ENCODE measurements at regions not wholly inside any gene's neighbourhood (a gene's known extent, or its start where the extent isn't known, plus 50 kb on each side); places are given as distances from the start of the nearest gene placed in this dataset.
A peak's percentile ranks its signal among the peaks of the same experiment; 100 is the strongest.

GRCh38 chr15:62624547-62625378 is 417.8 kb upstream of the TPM1 start:
- DNase-seq (ENCODE audit: low read depth, low spot score): peak; percentile 56
- no peak overlapping the region for H3K4me3 ChIP-seq (ENCODE audit: low read depth, low read length)
- in situ Hi-C loops (cut with HindIII; ENCODE audit: low sequenced_read_pairs): no loop called here
- no peak for TF ChIP-seq CTCF (IDR thresholded peaks at IDR 0.05; ENCODE audit: low read depth, low read length)

- in situ Hi-C loops (cut with HindIII; ENCODE audit: low sequenced_read_pairs): no loop called here
- H3K4me3 ChIP-seq (ENCODE audit: low read depth, low read length): no peak overlapping the region
- TF ChIP-seq CTCF (IDR thresholded peaks at IDR 0.05; ENCODE audit: low read depth, low read length): no peak
- no peak for DNase-seq (ENCODE audit: low read depth, low spot score)
Observed at GRCh38 chr15:62625429-62626033, 417.0 kb upstream of the TPM1 start.

- in situ Hi-C loops (cut with HindIII; ENCODE audit: low sequenced_read_pairs): no loop called here
- no peak for DNase-seq (ENCODE audit: low read depth, low spot score)
- TF ChIP-seq CTCF (IDR thresholded peaks at IDR 0.05; ENCODE audit: low read depth, low read length): no peak
- H3K4me3 ChIP-seq (ENCODE audit: low read depth, low read length): no peak overlapping the region
Observed at GRCh38 chr15:62626903-62627302, 415.6 kb upstream of the TPM1 start.

GRCh38 chr15:62631076-62631724 is 411.3 kb upstream of the TPM1 start:
- no peak for DNase-seq (ENCODE audit: low read depth, low spot score)
- in situ Hi-C loops (cut with HindIII; ENCODE audit: low sequenced_read_pairs): no loop called here
- TF ChIP-seq CTCF (IDR thresholded peaks at IDR 0.05; ENCODE audit: low read depth, low read length): no peak
- H3K4me3 ChIP-seq (ENCODE audit: low read depth, low read length): no peak overlapping the region

- in situ Hi-C loops (cut with HindIII; ENCODE audit: low sequenced_read_pairs): no loop called here
- H3K4me3 ChIP-seq (ENCODE audit: low read depth, low read length): no peak overlapping the region
- TF ChIP-seq CTCF (IDR thresholded peaks at IDR 0.05; ENCODE audit: low read depth, low read length): no peak
- no peak for DNase-seq (ENCODE audit: low read depth, low spot score)
Observed at GRCh38 chr15:62636823-62637573, 405.5 kb upstream of the TPM1 start.

GRCh38 chr15:62637574-62637897 is 405.0 kb upstream of the TPM1 start:
- TF ChIP-seq CTCF (IDR thresholded peaks at IDR 0.05; ENCODE audit: low read depth, low read length): no peak
- H3K4me3 ChIP-seq (ENCODE audit: low read depth, low read length): no peak overlapping the region
- DNase-seq (ENCODE audit: low read depth, low spot score): no peak
- in situ Hi-C loops (cut with HindIII; ENCODE audit: low sequenced_read_pairs): no loop called here

All from astrocyte of the spinal cord (primary cell).